GM21447 (cell line): ENCODE measurements at regions not wholly inside any gene's neighbourhood (a gene's known extent, or its start where the extent isn't known, plus 50 kb on each side); places are given as distances from the start of the nearest gene placed in this dataset.
"Not testable (repeated sequence)": the region's sequence is repeated elsewhere in the genome, so short reads cannot be mapped to it uniquely, and the experiment has no call there.

Experiments
- ATAC-seq: cut with Tn5 transposase; IDR thresholded peaks from one replicate; pipeline ENCODE4 v1.9.1; 2021; ENCODE audit not compliant: unreplicated experiment

DNA sequence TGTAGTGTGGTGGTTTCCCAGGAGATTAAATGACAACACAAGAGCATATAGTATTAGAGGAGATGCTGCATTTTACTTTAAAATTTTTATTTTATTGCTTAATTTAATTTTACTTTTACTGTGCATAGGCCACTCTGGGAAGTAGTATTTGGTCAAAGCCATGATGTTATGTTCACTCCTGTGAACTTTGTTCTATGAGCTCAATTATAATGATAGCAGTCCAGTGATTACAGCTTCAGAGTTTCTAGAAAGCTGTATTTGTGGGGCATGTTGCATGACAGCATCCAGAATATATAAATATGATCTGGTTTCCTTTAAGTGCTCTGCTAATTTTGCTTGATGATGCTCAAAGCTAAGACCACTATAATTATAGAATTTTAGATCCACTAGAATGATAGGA is 338.6 kb downstream of the NSUN3 start:
- no peak for ATAC-seq

DNA sequence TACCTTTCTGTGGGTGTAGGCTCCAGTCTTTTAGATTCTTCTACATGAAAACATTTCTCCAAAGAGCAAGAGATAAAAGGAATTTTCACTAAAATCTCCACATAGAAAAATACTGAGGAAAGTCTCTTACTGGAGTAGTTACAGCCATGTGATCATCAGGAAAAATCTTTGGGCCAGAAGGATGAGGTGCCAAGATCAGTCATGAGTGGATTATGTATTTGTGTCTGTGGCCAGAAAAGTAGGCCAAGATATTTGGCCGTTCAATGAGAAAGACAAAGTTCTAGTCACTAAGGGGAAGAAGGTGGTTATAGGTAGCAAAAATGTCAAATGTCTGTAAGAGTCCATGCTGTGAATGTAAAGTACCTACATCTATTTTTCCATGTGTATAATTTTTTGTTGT is 339.3 kb downstream of the NSUN3 start:
- no peak for ATAC-seq

DNA sequence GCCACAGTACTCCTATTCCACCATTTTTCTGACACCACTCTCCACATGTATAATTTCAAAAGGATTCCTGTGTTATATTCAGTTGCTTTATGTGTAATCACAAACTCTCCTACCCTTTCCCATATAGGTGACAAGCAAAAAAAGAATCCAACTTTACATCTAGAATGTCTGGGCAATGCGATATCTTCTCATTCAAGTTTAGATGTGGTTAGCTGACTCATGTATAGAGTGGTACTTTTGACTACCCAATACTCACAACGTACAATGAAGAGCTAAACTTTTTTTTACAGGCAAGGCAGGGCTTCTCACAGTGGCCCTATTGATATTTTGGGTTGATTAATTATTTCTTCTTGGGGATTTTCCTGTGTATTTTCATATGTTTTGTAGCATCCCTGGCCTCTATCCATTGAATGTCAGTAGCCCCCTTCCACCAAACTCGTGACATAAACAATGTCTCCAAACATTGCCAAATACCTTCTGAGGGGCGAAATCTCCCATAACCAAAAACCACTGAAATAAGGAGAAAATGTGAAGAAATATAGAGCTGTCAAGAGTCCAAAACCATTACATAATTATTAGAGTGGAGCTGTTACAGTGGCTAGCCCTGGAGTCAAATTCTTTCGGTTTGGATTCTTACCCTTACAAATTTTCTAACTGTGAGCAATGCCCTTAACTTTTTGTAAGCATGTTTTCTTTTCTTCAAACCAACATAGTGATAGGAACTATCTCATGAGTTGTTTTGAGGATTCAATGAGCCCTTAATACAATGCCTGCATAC is 342.6 kb downstream of the NSUN3 start:
- ATAC-seq = no peak

DNA sequence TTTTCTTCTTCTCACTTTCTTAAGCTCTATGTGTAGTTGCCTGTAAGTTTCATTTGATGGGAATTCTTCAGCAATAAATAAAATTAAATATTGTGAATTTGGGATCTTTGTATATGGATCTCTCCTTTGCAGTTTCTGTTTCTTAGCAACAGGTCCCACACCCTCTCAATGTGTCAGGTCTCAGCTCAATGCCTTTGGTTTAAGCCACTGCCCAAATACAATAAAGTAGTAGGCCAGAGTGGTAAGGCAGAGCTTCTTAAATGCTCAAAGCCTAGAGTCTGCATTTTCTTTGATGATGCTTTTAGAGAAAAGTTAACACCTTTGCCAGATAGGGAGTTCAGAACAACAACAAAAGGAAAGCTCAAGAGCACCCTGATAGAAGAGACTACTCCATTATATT is 343.7 kb downstream of the NSUN3 start:
- ATAC-seq = no peak

DNA sequence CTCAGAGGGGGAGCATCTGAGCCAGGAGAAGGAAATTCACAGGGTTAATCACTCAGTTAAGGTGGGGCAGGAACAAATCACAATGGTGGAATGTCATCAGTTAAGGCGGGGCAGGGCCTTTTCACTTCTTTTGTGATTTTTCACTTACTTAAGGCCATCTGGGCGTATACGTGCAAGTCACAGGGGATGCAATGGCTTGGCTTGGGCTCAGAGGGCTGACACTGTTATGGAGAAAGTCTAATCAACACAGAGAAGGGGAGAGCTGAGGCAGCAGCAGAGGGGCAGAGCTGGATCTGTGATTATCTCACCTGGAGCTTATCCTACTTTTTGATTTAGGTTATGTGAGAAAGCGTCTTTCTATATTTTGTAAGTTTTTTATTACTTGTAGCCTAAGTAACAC is 350.1 kb downstream of the NSUN3 start:
- ATAC-seq = not testable (repeated sequence)

DNA sequence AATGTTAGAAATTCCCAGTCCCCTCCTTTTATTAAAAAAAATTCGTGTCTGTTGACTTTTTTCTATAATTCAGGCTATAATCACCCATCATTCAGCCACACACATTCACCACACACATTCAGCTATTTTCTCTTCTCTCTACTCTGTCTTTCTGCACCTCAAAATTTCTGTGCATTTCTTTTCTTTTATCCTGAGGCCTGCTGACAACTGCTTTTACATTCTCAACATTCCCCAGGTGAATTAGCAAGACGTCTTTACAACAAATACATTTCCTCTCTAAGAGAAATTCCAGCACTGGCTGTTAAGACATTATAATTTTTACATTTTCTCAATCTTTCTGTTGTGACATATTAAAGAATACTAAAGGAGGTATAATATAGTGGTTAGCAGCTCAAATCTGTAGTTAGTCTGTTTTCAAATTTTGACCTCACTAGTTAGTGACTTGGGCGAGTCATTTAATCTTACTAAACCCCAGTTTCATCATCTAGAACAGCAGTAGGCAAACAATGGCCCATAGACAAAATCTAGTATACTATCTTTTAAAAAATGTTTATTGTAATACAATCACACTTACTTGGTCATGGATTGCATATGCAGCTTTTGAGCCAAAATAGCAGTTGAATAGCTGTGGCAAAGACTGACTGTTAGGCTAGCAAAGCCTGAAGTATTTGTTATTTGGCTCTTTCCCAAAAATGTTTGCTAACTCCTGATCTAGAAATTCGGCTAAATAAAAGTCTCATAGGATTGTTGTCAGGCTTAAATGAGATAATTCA is 350.7 kb downstream of the NSUN3 start:
- no peak for ATAC-seq

DNA sequence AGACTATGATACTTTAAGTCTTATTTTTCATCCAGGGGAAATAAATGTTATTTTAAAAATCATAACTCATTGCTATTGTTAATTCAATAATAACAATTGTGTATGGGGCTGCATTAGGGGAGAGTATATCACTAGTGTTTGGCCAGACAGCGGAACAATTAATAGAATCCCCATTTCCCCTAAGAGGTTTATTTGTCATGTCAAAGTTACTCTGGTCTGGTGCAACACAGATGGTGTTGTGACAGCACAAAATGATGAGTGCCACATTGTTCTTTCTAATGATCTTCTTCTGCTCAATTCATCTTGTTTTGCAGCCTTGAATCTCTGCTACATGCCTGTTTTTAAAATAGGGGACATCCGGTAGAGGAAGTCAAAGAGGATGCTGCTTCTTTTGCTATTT is 351.6 kb downstream of the NSUN3 start:
- ATAC-seq = no peak

DNA sequence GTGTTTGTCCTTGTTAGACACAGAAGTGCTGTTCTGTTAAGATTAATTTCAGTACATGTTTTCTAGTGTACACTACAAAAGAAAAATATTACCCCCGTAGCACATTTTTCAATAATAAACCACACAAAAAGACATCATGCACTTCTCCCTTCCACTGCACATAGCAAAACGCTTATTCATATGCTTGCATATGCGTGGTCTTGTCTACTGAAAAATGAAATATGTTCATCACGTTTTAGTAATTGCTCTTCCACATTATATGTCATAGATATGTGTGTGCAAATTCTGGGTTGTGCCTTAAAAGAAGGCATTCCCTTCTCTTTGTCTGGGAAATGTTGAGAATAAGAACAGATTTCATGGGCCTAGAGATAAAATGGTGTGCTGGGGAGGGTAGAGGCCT is 353.9 kb downstream of the NSUN3 start:
- ATAC-seq = no peak

DNA sequence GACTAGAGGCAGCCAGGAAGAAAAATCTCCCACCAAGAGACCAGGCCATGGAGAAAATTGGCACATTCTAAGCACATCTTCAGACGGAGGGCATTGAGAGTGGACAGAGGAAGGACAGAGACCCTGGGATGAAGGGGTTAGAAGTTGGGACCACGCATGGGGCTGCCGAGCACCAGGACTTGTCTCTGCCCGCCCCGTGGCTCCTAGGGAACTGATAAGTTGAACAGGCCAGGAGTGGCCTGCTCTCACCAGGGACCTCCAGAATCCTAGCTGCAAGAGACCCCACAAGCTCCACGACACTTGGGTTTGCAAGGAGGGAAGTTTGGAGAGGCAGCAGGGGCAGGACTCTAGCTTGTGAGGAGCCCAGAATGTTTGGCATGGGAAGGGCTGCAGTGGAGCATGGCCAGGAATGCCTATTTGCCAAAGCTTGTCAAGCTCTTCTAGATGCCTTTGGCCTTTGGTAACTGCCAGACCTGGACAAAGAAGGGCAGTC is 355.1 kb downstream of the NSUN3 start:
- ATAC-seq = no peak

DNA sequence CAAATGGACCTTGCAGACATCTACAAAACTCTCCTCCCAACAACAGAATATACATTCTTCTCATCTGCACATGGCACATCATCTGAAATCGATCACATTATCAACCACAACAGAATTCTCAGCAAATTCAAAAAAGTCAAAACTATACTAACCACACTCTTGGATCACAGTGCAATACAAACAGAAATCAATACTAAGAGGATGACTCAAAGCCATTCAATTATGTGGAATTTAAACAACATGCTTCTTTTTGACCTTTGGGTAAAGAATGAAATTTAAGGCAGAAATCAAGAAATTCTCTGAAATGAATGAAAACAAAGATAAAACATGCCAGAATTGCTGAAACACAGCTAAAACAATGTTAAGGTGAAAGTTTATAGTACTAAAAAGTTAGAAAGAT is 358.1 kb downstream of the NSUN3 start:
- ATAC-seq = no peak

DNA sequence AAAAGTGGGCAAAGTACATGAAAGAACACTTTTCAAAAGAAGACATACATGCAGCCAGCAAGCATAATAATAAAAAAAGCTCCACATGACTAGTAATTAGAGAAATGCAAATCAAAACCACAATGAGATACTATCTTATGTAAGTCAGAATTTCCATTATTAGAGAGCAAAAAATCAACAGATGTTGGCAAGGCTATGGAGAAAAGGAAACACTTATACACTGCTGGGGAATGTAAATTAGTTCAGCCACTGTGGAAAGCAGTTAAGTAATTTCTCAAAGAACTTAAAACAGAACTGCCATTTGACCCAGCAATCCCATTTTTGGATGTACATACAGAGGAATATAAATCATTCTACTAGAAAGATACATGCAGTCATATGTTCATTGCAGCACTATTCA is 360.7 kb downstream of the NSUN3 start:
- ATAC-seq = no peak

DNA sequence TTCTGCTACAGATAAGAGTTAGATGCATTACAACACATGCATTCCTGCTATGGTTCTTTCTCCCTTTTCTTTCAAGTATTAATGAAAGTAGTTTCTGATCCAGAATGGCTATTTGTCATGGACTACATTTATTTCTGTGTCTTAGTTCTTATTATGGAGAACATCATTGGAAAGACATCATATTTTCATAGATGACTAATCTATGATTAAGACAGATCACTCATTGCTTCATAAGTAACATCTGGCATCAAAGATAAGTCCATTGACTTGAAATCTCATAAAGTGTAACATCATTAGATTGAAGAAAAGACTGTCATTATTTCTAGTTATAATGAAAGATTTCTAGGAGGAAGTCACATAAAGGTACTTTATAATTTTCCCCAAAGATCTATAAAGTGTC is 366.7 kb downstream of the NSUN3 start:
- no peak for ATAC-seq

DNA sequence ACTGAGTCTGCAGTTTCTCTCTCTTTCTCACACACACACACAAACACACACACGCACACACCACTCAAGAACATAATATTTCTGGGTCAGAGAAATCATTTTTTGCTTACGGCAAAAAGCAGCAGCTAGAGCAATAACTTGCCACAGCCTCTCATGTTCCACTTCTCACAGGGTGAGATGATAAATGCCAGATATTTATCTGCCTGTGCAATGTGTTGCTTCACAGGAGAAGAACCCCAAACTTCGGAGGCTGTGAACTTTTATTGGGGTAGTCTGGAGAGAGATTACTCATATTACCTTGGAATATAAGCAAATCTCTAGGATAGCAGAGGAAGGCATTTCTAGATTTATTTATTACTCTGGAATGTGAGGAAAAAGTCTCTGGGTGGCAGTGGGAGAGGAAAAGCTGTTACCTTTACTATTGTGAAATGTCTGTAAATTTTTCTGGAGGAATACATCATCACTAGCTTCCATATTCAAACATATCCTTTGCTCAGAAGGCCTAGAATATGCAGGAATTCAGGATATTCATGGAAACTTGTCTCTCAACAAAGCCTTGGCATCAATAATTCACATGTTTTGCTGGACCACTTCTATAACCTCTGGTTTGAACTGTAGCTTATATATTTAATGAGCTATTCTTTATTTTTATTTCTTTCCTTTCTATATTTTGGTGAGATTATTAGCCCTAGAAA is 369.2 kb downstream of the NSUN3 start:
- no peak for ATAC-seq

DNA sequence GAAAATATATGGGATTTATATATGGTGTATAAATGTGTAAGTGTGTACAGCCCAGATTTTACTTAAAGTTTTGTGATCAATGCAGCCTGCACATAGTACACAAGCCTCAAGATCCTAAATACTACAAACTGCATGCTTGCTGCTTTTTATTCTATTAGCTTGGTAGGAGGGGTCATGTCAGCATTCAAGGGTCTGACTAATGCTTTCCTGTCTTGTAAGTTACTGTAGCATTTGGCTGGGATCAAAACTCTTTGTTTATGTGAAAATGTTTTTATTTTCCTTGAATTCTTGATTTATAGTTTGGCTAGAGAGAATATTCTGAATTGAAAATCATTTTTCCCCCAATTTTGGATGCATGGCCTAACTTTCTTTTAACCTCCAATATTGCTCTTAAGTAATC is 370.9 kb downstream of the NSUN3 start:
- no peak for ATAC-seq

DNA sequence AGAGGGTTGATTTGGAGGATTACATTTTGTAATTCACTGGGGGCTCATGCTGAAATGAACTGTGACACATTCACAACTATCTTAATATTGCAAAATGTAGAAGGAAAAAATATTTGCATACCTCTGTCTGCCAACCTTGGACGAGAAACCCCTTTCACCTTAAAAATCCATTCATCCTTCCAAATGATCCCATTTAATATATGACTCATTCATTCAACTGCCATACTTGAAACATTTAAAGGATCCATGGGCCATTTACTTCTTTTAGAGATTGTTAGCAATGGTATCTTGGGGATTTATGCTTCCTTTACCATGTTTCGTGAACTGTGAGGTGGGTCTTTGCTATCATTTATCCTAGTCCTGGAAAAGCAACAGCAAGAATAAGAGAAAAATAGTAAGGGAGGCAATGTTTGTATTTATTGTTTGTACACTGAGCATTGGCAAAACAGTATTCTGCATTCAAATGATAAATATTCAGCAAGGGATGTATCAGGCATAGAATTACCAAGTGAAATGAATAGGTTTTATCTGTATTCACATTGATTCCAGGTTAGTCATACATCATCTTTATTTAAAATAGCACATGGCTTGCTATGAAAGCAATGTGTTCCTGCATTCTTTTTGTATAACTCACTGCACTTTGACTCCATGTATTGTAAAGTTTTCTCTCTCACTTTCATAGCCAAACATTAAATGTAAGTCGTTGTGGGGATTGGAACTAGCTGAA is 378.1 kb downstream of the NSUN3 start:
- no peak for ATAC-seq

DNA sequence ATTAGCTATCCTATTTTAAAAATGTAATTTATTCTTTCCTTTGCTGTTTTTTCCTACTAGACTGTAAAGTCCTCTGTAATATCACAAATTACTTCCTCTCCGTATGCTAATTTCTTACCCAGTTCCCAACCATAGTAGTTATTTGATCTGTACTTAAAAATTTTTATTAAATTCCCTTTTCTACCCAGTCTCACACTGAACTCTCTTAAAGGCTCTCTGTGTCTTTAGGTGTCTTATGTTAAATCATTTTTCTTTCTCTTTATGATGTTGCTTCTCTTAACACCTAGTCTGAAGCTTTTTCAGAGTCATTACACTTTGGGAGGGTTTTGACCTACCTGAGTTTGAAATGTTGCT is 378.6 kb downstream of the NSUN3 start:
- ATAC-seq = no peak

DNA sequence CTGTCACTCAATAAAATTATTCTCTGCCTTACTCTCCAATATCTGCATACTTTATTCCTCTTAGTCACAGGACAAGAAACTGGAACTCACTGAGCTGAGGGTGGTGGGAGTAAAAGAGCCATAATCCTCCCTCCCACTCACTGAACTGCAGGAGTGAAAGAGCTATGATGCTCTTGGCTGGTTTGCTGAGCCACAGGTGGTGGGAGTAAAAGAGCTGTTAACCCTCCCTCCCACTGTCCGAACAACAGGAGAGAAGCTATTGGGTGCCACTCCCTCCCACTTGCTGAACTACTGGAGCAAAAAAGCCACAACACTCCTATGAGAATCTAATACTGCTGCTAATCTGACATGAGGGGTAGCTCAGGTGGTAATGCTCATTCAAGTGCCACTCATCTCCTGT is 391.0 kb downstream of the NSUN3 start:
- ATAC-seq = no peak

DNA sequence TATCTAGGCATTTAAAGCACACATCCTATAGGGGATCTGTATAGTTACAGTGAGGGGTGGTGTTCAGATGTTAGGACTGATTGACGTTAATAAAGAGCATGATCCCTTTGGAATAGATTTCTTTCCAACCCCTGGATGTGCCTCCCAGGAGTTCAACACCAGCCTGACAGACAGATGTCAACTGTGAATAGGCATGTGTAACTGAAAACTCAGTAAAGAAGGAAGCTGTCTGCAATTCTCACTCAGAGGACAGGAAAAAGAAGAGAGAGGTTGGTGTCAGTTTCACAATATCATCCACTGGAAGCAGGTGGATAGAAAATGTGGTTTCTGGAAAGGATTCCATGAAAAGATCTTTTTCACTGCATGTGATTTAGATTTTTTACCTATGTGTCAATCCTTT is 396.3 kb downstream of the NSUN3 start:
- ATAC-seq = no peak

DNA sequence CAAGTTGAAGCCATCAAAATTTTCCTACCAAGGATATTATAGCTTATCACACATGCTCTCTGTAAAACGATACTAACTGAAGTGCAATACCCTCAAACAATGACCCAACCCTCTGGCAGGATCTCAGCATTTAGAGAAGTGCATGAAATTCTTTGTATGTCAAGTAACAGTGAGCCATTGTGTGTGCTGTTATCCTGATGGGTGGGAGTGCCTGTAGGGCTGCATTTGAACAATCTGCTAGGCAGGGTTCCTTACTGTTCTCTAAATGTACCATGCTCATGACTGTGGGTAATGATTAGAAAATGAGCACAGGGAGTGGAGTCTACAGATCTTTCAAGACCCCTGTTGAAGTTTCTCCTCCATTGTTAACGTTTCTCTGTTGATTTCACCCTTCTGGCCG is 398.1 kb downstream of the NSUN3 start:
- ATAC-seq = no peak

DNA sequence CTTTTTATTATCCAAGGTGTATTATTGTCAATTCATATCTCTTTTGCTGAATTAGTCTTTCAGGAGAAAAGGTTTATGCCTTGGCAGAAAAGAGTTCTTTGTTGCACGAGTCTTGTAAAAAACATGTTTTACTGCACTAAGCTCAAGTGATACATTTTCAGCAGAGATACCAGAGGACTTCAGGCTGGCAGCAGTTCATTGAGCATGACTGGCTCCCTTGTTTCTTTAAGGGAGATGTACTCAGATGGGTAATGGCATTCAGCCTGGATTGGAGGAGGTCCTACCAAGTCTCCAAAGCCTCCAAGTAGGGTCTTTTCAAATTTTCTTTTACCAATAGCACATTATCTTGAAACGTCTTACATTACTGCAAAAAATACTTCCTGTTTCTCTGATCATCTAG is 400.1 kb downstream of the NSUN3 start:
- no peak for ATAC-seq

DNA sequence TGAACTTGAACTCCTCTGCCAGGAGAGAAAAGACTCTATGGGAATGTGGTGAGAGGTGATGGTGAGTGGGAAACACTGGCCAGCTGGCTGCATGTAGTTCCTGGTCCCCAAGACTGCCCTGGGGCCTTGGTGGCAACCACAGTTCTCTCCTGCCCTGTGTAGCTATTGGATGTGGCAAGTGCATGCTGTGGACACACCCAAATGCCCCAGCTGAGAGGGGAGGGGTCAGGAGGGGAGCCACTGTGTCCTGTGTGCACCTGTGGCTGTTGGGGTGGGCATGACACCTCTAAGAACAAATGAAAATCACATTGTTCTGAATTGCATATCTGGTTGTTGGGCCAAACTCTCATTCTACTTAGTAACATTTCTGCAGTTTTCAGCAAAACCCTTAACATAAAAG is 409.6 kb downstream of the NSUN3 start:
- no peak for ATAC-seq
